DND-41 (cell line): ENCODE measurements at regions not wholly inside any gene's neighbourhood (a gene's known extent, or its start where the extent isn't known, plus 50 kb on each side); places are given as distances from the start of the nearest gene placed in this dataset.

Source experiments
- EZH2 ChIP-seq: IDR thresholded peaks from 3 replicates; pipeline ENCODE4 v1.6.1; 2012; ENCODE audit warnings: borderline replicate concordance, low read depth, mild to moderate bottlenecking, moderate library complexity, low read length, inconsistent platforms; ENCODE audit not compliant: severe bottlenecking
- TF ChIP-seq, protein P1 (sequence below): IDR thresholded peaks from 2 replicates; pipeline ENCODE4 v1.5.1; 2012; ENCODE audit warnings: borderline replicate concordance, low read length, moderate library complexity, mild to moderate bottlenecking; ENCODE audit not compliant: poor library complexity, severe bottlenecking; ENCODE audit errors: extremely low read depth

DNA sequence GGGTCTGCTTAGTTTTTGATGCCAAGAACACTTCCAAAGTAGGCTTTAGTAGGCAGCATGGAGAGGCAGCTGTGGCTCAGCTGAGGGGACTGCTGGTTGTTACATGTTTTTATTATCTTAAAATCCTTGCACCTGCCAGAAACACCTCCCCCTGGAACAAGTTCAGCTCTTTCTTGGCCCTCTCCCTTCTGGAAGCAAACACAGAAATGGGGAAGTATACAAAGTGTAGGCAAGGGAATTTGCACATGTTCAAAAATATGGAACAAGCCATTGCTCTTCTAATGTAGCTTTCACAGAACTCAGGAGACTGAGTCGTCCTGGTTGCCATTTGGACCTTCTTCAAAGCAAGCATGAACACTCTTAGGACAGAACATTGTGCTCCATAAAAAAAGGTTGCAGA lies 169.1 kb upstream of the SEMA6D start:
- TF ChIP-seq, protein P1, sequence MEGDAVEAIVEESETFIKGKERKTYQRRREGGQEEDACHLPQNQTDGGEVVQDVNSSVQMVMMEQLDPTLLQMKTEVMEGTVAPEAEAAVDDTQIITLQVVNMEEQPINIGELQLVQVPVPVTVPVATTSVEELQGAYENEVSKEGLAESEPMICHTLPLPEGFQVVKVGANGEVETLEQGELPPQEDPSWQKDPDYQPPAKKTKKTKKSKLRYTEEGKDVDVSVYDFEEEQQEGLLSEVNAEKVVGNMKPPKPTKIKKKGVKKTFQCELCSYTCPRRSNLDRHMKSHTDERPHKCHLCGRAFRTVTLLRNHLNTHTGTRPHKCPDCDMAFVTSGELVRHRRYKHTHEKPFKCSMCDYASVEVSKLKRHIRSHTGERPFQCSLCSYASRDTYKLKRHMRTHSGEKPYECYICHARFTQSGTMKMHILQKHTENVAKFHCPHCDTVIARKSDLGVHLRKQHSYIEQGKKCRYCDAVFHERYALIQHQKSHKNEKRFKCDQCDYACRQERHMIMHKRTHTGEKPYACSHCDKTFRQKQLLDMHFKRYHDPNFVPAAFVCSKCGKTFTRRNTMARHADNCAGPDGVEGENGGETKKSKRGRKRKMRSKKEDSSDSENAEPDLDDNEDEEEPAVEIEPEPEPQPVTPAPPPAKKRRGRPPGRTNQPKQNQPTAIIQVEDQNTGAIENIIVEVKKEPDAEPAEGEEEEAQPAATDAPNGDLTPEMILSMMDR = no peak
- no peak for TF ChIP-seq EZH2
